GM19372 (cell line): ENCODE measurements at regions not wholly inside any gene's neighbourhood (a gene's known extent, or its start where the extent isn't known, plus 50 kb on each side); places are given as distances from the start of the nearest gene placed in this dataset.
"Not testable (repeated sequence)": the region's sequence is repeated elsewhere in the genome, so short reads cannot be mapped to it uniquely, and the experiment has no call there.

Experiments
- ATAC-seq: cut with Tn5 transposase; IDR thresholded peaks from one replicate; pipeline ENCODE4 v1.9.1; 2021; ENCODE audit warnings: mild to moderate bottlenecking, low read depth, moderate library complexity; ENCODE audit not compliant: unreplicated experiment

DNA sequence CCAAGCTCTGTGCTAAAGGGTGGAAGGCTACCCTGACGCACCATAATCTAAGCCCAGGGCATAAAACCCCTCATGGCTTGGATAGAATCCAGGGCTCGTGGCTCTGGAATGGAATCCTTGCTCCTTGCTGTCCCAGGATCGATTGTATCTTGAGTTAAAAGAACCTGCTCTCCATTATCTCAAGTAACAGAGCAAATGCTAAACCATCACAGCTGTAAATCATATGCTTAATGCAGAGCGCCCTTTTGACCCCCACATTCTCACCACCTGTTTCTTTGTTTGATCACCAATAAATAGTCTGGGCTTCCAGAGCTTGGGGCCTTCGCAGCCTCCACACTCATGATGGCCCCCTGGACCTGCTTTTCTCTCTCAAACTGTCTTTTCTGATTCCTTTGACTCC lies 299.3 kb upstream of the MGAT4C start:
- ATAC-seq: not testable (repeated sequence)

- no peak for ATAC-seq
Observed at GRCh38 chr12:86551146-86551571, 295.0 kb upstream of the MGAT4C start.

GRCh38 chr12:86550218-86551145 lies 294.3 kb upstream of the MGAT4C start:
- no peak for ATAC-seq

GRCh38 chr12:86543716-86544115 lies 287.5 kb upstream of the MGAT4C start:
- no peak for ATAC-seq

GRCh38 chr12:86530996-86531655 lies 274.9 kb upstream of the MGAT4C start:
- no peak for ATAC-seq

DNA sequence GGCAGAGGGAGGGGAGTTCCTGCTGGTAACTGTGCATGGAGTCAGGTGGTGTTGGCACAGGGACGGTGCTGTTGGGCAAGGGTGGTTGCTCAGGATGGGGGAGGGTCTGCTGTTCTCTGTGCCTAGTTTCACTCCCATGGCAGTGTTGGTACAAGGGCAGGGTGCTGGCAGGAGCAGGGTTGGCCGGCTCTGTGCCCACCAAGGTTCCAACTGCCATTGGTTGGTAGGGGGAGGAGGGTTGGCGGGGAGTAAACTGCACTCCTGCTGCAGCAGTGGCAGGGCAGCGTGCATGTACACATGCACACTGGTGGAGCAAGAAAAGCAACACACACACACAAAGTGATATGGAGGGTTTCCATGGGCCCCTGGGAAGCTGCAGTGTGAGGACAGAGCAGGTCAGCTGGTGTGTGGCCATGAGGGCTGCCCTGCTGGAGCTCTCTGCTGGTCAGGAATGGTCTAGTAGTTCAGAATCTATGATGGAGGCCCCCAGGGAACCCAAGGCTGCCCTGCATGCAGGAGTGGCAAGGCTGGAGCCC lies 269.9 kb upstream of the MGAT4C start:
- ATAC-seq: no peak

GRCh38 chr12:86523844-86524243 lies 267.7 kb upstream of the MGAT4C start:
- no peak for ATAC-seq

DNA sequence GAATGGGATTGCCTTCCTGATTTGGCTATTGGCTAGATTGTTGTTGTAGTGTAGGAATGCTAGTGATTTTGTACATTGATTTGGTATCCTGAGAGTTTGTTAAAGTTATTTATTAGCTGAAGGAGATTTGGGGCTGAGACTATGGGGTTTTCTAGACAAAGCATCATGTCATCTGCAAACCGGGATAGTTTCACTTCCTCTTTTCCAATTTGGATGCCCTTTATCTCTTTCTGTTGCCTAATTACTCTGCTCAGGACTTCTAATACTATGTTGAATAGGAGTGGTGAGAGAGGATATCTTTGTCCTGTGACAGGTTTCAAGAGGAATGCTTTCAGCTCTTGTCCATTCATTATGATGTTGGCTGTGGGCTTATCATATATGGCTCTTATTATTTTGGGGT lies 265.7 kb upstream of the MGAT4C start:
- ATAC-seq: no peak

DNA sequence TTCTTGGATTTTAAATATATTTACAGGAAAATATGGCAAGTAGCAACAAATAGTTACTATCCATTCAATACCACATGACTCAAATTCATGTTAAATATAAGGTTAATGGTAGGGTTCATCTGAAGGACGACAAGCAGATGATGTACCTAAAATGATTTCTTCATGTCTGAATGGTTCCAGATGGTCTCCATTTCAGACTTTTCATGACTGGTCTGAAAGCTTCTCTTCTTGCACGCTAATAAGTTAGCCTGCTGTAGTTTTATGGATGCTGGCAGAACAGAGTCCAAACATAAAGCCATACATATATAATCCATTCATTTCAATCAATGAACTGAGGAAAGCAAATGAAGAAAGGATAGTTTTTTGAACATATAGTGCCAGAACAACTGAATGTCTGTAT lies 257.0 kb upstream of the MGAT4C start:
- ATAC-seq: no peak

DNA sequence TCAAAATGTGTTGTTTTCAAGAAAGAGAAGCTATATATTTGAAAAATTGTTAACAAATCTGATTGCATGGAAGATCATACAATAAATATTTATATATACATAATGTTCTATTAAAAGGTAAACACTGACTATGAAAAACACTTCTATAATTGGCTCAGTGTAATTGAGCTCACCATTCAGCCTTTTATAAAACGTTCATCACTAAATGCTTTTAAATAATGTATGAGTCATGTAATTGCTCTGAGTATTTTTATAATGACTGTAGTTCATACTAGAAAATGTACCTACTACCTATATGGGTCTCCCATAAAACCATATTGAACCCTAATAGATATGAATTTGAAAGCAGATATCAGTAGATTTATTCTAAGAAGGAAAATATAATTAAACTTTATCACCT lies 240.4 kb upstream of the MGAT4C start:
- ATAC-seq: no peak

- no peak for ATAC-seq
Observed at GRCh38 chr12:86484473-86484872, 228.3 kb upstream of the MGAT4C start.

- no peak for ATAC-seq
Observed at GRCh38 chr12:86473231-86473630, 217.0 kb upstream of the MGAT4C start.

DNA sequence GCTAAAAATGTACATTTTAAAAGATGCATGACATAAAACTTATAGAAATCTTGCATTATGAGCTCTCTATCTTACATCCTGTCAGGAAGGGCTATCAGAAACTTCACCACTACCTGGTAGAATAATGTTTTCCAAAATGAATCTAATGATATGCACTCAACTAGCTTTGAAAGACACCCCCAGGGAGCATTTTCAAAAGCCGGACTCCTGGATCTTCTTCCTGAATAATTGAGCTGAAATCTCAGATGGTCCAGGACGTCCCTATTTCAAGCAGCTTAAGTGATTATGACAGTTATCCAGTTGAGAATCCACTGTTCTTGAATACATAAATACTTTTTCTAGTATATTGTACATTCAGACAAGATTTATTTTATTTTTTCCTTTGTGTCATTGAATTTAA lies 200.6 kb upstream of the MGAT4C start:
- ATAC-seq: no peak

GRCh38 chr12:86456241-86456640 lies 200.1 kb upstream of the MGAT4C start:
- no peak for ATAC-seq

- no peak for ATAC-seq
Observed at GRCh38 chr12:86445356-86445755, 189.2 kb upstream of the MGAT4C start.

DNA sequence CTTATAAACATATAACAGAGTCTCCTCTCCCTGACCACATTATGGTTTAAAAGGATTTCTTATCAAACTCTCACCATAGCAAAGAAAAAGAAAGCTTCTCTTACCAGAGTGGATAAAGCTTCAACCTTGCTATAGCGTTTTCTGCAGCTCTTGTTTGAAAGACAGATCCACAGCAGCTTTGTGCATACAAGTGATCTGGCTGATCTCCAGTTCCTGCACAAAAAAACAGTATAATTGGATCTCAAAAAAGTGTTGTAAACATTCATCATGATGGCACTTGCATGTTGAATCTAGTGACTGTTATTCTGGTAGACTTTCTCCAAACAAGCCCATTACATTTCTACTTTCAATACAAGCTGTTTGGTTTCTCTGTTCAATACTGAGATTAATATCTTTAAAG lies 178.9 kb upstream of the MGAT4C start:
- ATAC-seq: no peak

DNA sequence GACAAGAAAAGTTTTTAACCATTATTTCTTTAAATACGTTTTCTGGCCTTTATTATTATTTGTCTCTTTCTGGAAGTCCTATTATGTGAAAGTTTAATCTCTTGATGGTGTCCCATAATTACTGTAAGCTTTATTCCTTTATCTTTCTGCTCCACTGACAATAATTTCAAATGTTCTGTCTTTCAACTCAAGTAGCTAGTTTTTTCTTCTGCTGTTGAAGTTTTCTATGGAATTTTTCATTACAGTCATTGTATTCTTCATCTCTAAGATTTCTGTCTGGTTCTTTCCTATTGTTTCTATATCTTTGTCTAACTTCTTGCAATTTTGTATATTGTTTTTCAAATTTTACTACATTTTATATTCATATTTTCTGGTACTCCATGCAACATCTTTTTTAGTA lies 173.6 kb upstream of the MGAT4C start:
- no peak for ATAC-seq

DNA sequence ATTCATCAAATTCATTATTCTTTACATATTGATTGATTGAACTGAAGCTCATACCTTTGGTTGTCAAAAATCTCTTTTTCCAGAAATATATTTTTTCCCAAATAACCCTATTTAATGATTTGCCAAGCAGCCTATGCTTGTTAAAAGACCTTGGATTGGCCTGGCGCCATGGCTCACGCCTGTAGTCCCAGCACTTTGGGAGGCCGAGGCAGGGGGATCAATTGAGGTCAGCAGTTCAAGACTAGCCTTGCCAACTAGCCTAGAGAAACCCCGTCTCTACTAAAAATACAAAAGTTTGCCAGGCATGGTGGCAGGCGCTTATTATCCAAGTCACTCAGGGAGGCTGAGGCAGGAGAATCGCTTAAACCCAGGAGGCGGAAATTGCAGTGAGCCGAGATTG lies 165.1 kb upstream of the MGAT4C start:
- ATAC-seq: no peak

GRCh38 chr12:86414201-86414600 lies 158.0 kb upstream of the MGAT4C start:
- ATAC-seq: no peak

GRCh38 chr12:86411710-86412109 lies 155.5 kb upstream of the MGAT4C start:
- ATAC-seq: no peak

GRCh38 chr12:86407620-86408208 lies 151.5 kb upstream of the MGAT4C start:
- no peak for ATAC-seq
